NK-92 (cell line): ENCODE measurements at regions not wholly inside any gene's neighbourhood (a gene's known extent, or its start where the extent isn't known, plus 50 kb on each side); places are given as distances from the start of the nearest gene placed in this dataset.

Source experiments
- DNase-seq: peaks from one replicate; lab custom pipeline; 2025; ENCODE audit not compliant: unreplicated experiment; lab: John Stamatoyannopoulos, UW

DNA sequence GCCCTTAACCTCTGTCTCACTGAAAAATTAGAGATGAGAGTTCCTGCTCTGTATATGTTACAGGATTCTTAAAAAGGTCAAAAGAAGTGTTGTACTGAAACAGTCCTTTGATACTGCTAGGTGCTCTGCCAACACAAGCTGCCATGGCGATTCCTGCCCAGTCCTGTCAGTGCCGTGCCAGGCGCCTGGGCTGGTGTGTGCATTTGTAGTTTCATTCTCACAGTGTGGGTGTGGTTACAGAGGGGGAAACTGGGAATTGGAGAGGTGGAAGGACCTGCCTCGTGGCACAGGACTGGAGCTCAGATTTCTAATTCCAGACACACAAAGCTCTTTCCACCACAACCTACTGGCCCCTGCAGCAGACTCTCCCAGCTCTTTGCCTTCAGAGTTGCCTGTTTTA lies 122.3 kb upstream of the RAB6C start:
- DNase-seq, result no peak

DNA sequence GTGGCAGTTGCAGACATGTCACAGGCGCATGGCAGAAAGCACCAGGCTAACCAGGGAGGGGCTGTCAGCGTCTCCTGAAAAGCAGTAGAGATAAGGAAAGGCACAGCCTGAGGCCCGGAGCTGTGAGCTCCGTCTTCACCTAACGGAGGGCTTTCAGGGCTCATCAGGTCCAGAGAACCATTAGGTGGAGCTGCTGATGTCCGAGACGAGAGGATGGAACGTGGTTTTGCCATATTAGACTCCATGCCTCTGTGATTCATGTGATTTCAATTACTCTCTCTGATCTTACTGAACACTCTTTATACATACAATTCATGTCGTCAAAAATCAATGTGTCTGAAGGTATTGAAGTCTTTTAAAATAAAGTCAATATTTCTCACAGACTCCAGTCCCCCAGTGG lies 120.3 kb upstream of the RAB6C start:
- no peak for DNase-seq

DNA sequence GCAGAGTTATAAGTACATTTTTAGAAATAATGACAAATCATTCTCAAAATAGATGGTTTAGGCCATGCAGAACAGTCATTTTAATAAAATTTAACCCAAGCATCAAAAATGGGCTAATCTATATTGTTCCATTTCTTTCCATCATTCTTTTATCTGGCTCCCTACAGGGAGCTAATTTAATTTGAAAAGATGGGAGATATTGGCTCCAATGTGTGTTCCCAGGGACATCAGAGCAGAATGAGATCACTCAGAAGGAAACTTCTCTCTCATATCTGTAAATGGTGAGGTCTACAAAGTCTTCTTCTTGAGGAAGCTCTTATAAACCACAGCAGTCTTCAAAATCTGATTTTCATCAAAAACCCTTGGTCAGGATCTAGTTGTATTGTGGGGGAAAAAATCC lies 119.4 kb upstream of the RAB6C start:
- no peak for DNase-seq

DNA sequence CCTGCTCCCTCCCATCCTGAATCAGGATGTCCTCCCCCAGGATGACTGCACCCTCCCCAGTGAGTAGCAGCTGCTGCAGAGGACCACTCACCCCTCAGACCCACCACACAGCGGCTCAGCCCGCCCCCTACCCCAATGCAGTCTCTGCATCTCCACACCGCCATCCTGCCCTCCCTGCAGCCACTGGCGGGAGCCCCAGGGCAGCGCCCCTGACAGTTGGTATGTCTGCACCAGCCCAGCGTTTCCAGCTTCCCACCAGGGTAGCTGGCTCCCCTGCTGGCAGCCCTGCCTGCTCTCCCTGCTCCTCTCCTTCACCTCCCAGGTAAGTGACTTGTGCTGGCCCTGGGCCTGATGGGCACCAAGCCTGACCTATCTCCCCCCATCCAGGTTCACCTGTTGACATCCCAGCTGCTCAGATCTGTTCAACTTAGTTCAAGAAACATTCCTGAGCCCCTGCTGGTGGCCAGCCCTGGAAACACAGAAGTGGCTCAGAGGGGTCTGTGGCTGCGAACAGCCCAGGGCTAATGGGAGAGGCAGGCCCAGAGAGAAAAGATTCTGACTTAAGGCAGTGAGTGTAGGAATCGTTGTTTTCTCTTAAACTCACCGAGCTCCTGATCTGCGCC lies 117.7 kb upstream of the RAB6C start:
- DNase-seq, result no peak

DNA sequence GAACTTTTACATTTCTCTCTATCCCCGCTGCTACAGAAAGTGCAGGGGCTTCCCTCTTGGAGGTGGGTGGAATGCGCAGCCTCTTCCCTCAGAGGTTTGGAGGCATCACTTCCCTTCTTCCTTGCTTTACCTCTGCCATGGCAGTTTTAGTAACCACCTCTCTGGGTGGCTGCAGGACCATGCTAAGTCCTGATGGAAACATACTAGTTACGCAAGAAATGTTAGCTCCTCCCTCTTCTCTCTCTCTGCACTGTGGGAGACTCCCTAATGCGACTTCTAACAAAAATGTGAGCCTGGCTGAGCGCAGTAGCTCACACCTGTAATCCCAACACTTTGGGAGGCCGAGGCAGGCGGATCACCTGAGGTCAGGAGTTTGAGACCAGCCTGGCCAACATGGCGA lies 116.8 kb upstream of the RAB6C start:
- DNase-seq, result no peak

DNA sequence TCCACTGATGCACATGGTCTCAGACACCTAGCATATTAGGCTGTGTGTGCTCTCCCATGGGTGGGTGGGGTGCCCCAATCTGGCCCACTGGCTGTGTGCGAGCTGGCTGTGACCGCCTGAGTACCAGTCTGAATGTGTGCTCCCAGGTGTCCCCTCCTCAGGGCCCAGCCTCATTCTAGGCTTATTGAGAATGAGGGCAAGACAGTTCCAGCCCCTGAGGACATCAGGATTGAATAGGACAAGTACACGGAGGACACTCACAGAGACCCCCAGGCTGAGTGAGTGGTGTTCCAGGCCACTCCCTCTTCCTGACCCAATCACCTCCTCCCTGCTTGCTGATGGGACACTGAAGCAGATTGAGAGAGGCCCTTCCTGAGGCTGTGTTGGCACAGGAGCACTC lies 116.1 kb upstream of the RAB6C start:
- DNase-seq, result no peak

DNA sequence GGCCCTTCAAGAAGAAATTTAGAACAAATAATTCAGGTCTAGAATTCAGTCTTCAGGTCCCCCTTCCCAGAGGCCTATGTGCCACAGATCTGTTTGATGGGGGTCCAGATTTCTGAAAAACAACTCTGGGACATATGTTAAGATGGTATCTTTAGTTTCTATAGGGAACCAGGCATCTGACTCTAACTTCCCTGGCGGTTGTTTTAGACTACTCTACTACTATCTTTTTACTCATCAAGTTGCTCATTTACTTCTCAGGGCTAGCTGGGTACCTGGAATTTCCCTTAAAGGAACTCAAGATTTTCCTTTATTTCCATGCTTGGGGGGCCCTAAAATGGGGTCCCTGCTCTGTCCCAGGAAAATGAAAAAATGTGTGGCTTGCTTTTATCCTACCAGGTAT lies 114.7 kb upstream of the RAB6C start:
- DNase-seq, result no peak

DNA sequence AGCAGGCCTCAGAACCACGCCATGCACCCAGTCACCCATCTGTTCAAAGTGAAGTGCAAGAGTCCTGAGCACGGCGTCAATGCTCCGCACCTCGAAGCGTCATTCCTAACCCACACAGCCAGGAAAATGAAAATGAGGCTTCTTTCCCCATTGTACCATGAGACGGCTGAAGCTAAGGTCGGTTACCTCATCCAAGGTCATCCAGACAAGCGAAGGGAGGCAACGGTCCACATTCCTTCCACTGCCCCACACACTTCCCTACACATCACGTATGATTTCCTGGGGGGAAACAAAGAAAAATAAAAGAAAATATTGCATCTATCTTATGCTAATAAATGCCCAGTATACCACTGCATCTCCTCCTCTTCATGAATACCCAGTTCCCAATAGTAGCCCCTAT lies 113.5 kb upstream of the RAB6C start:
- DNase-seq, result no peak

DNA sequence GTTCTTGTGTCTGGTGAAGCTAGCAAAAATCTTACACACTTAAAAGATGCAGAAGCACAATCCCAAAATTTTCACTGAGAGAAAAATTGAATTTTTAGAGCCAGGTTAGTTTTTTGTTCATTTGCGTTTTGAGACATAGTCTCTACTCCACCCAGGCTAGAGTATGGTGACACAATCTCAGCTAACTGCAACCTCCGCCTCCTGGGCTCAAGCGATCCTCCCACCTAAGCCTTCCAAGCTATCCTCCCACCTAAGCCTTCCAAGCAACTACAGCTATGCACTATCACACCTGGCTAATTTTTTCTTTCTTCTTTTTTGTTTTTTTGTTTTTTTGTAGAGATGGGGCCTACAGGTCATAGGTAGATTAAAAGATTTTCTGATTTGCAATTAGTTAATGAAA lies 113.1 kb upstream of the RAB6C start:
- no peak for DNase-seq

DNA sequence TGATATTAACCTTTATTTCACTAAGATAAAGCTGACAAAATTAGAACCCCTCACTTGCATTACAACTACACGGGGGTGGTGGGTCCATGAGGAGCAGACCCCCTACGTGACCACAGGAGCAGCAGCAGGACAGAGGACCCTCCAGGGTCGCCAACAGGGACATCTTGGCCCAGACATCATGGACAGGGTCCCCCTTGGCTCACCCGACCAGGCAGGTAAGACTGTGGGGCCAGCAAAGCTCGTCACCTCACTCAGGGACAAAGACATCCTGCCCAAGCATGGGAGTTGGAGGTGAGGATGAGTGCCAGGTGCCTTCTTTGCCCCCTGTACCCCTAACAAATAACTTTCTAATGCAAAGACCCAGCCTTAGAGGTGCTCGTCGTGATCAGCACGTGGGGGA lies 111.3 kb upstream of the RAB6C start:
- DNase-seq, result no peak

DNA sequence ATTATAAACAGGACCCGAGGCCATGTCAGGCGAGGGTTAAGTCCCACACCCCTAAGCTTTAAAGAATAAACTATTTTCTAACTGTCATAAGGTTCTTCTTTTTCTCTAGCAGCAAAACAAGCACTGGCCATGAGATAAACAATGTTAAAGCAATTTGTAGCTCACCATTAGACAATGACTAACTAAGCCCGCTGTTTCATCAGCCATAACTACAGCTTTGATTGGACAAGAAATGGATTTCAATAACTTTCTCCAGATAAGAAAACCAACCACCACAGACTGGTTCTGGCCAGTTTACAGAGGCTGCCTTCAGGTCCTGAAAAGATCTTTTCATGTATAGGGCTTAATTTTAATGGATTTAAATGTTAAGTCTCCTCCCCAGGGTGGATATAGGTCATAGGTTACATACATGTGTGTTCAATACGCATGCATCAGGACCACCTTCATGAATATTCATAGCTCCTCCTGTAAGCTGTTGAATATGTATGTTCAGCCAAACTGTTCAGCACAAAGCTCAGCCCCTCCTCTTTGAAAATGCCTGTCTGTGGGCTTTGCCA lies 108.7 kb upstream of the RAB6C start:
- no peak for DNase-seq

DNA sequence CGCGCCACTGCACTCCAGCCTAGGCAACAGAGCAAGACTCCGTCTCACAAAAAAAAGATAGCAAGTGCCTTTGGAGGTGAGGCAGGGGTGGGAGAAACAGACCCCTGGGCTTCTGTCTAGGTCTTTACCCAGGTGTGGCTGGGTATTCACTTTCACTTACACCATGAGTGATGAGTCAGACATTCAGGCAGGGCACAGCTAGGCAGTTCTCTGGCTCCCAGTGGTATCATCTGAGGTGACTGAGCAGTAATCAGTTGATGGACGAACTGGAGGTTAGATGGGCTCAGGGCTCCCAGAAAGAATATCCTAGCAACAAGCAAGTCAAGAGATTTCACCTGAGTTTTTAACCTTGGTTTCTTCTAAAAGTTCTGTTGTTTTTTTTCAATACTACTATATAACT lies 107.0 kb upstream of the RAB6C start:
- no peak for DNase-seq

DNA sequence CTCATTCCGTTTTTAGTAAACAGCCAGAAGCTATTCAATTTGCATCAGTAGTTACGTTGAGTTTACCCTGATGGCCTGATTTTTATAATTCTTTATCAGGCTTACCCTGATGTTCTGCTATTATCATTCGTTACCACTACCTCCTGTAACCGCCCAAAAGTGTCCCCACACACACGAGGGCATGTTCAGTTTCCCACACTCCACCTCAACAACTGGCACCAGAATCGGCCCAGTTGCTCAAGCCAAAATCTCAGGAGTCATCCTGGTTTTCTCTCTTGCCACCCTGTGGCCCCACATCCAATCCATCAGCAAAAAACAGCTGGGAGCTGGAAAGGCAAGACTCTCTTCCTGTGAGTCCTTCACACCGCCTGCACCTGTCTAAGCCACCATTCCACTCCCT lies 102.9 kb upstream of the RAB6C start:
- DNase-seq, result no peak

DNA sequence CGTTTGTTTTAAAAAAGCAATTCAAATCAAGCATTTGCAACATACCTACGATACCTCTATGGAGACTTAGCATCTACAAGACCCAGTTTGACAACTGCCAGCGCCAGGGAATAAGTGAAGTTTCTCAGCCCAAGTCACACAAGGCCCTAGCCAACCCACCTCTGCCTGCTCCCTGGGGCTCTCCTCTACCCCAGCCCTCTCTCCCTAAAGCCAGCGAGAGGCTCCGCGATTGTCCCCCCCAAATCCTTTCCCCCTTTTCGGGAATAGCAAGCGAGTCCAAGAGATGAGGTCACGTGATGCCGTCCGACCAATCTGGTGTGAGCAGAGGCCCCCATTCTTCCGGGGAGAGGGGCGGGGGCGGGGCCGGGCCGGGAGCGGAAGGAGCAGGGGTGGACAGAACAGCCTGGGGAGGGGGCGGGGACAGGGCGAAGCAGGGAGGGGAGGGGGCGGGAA lies 102.2 kb upstream of the RAB6C start:
- DNase-seq, result peak; percentile 49

DNA sequence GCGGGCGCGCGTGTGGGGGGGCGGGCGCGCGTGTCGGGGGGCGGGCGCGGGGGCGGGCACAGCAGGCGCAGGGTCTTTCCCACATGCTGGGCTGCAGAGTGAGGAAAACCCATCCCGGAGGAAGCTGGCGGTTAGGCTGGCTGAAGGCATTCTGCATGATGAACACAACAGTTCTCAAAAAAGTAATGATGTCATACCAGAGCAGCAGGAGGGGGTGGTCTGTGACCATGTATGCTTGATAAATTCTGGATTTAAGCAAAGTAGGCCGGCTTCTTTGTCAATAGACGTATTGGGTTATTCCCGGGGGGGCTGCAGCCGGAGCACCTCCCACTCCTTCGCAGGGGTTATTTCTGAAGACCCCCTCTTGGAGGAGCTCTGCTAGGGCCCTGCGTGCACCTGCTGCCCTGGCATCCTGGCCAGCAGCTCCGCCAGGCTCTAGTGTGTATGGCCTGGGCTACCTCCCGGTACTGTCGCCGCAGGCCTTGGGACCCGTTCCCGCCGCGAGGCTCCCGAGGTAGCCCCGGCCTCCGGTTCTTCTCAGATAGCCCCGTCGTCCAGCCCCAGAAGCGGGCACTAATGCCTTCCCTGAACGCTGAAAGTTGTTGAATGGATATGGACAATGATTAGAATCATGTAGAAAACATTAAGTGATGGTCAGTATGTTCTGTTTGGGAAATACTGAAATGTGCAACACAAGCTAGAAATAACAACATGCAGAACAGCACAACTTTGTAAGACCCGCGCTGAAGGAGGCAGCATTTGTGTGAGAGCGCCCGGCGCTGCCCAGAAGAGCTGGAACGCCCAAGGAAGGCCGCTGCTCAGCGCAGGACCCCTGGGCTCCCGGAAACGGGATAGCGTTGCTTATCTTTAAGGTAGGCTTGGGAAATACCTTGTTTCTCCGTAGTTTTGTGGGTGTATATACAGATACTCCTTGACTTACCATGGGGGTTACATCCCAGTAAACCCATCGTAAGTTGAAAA lies 101.4 kb upstream of the RAB6C start:
- DNase-seq, result no peak

DNA sequence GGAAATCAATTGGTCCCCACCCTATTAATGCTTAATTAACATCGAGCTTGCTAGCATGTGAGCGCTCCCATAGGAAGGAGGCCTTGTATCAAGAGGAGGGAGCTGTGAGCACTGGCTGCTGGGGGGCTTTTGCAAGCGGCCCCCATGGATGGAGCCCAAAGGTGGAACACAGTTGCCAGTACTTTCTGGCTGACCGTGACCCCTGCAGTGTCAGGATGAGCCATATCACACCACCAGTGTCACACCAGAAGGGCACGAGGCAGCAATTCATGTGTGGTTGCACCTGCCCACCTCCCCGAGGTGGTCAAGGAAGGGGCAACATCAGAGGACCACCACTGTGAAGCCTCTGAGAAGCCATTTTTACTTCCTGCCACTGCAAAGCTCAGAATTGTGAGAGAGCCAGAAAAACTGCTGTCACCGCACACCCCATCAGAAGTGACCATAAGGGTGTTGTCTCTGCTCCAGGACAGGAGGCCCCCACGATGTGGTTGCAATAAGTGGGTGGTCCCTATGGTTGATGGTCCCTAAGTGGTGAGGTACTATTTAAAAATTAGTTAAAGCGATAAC lies 99.8 kb upstream of the RAB6C start:
- DNase-seq, result no peak

DNA sequence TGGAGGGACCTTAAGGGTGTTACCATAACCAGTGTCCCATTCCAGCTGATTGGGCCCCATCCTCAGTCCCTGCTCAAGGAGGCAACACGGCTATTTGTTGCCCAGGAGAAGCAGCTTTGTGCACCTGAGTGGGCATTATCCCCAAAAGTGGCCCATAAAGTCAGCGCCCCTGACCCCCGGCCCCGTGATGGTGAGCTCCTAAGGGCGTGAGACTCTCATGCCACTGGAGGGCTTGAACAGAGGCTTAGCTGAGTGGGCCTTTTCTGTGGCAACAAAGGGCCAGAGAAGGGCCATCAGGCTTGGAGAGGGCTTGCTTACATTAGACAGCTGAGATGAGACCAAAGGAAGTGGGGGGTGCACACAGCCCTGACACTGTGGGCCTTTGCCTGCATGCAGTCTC lies 99.2 kb upstream of the RAB6C start:
- DNase-seq, result no peak

DNA sequence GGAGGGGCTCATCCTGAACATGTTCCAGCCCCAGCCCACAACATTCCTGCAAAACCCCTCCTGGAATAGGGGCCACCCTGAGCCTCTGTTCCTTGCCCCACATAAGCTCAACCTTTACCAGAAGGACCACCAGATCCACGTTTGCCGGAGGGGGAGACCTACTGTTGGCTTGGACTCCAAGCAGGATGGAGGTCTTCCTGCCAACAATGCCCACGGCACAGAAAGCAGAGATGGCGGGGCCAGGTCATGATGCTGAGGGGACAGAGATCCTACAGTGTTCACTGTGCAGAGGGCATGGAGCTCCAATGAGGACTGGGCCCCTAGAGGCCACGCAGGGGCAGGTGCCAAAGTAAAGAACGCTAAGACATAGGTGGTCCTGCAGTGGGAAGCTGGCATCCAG lies 98.5 kb upstream of the RAB6C start:
- no peak for DNase-seq

DNA sequence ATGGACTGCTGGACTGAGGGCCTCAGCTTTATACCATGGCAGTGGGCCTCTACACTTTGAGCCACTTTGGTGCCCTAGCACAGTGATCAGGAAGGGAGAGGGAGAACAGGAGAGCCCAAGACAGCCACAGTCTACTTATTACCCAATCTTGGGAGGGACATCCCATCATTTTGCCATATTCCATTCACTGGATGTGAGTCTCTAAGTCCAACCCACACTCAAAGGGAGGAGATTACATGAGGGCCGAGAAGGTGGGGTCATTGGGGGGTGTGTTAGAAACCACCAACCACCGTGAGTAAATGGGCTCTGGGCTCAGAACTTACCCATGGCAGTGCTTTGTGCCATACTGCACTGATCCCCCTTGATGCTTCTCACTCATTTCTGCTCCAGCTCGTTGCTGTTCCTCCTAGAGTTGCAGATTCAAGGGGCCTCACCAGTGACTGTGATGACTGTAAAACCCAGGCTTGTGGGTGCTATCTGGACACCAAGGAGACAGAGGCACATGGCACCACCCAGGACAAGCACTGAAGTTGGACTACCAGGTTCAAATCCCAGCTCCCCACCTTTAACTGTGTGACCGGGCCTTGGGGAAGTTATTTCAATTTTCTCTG lies 97.6 kb upstream of the RAB6C start:
- DNase-seq, result no peak

DNA sequence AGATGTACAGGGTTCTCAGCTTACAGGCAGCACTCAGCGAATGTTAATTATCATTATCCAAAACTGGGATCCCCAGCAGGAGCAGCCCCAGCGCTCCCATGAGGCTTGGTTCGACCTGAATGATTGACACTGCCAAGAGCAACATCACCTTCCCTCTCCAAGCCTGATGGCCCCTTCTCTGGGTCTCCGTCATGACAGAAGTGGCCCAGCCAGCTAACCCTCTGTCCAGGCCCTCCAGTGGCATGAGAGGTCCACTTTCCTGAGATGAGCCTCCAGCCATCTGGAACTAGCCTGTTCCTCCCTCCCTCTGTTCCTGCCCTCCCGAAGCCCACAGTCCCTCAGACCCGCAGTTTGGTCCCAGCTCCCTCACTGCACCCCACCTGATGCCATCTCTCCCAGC lies 97.0 kb upstream of the RAB6C start:
- no peak for DNase-seq

DNA sequence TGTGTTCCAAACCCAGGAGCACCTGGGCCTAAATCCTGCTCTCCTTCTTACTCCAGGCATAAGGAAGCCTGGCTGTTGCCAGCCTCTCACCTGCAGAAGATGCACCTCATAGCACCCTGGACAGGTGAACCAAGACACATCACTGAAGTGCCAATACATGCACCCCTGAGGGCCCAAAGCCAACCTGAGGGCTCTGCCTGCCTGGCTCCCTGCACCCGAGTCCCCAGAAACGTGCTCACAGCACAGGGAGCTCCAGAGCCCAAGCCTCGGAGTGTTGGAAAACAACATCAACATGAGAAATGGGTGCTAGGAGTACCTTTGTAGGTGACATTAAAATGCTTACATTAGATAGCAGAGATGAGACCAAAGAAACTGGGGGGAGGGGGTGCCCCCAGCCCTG lies 96.3 kb upstream of the RAB6C start:
- no peak for DNase-seq
